HCT116 (cell line): ENCODE measurements at regions not wholly inside any gene's neighbourhood (a gene's known extent, or its start where the extent isn't known, plus 50 kb on each side); places are given as distances from the start of the nearest gene placed in this dataset.

Experiments used
- ATAC-seq: fragments of 200-7000 bp; cut with Tn5 transposase; 2 replicates; pipeline ENCODE4 v1.9.1; 2020; ENCODE audit warnings: mild to moderate bottlenecking, moderate library complexity
- BruUV-seq: library from RNA; stranded (reverse); fragments of 400-500 nt; replicated peaks from 2 replicates; lab custom pipeline; 2021; lab: Mats Ljungman, UMichigan
- CTCF ChIA-PET: fragments of 300-600 bp; sonication (Branson Sonifier 250); formaldehyde crosslinking; loops from one replicate; lab custom pipeline; 2021; ENCODE audit warnings: antibody characterized with exemption; lab: Charles Lee
- POLR2A ChIA-PET: fragments of 300-600, 350-600 bp; sonication (Branson Sonifier 250); formaldehyde crosslinking; loops from one replicate; lab custom pipeline; 2021; ENCODE audit warnings: antibody characterized with exemption; lab: Charles Lee
- RAD21 ChIA-PET, 2 experiments: fragments of 300-600 bp; sonication (Branson Sonifier 250); formaldehyde crosslinking; loops; one replicate each; lab custom pipeline; 2023; ENCODE audit warnings: low total read pairs in 2 of 2; ENCODE audit not compliant: uncharacterized antibody in 2 of 2, unreplicated experiment in 2 of 2, low non-redundant PET in 1 of 2; lab: Charles Lee
- DNase-seq: peaks from one replicate; pipeline ENCODE4 v3.0.0-alpha.2; 2010; ENCODE audit warnings: low read depth, low spot score
- H2AFZ ChIP-seq: fragments of 200-600 bp; shearing (Covaris generic), sonication (generic); 2 replicates; pipeline ENCODE4 v1.6.1; 2017; ENCODE audit warnings: low read depth, mixed run types, mixed read lengths, antibody characterized with exemption, low read length; ENCODE audit not compliant: poor library complexity, severe bottlenecking
- H3K27ac ChIP-seq: 2 replicates; pipeline ENCODE4 v1.5.1; 2012; ENCODE audit warnings: low read depth, low read length
- H3K27me3 ChIP-seq: fragments of 200-600 bp; sonication (generic); 2 replicates; pipeline ENCODE4 v1.6.1; 2016; ENCODE audit warnings: mixed run types, low read length, mixed read lengths; ENCODE audit not compliant: insufficient read depth
- H3K36me3 ChIP-seq, 2 experiments: fragments of 200-500 bp in 1 of 2; fragments of 200-600 bp in 1 of 2; sonication (Bioruptor generic) in 1 of 2; sonication (generic) in 1 of 2; 2 replicates each; pipeline versions ENCODE4 v1.5.1 to v1.6.1; 2014 to 2016; ENCODE audit warnings: low read length in 2 of 2, inconsistent platforms in 1 of 2, mixed read lengths in 1 of 2, mixed run types in 1 of 2; ENCODE audit not compliant: insufficient read depth in 2 of 2, control insufficient read depth in 1 of 2
- H3K4me1 ChIP-seq, 2 experiments: fragments of 200-600 bp in 1 of 2; sonication (generic) in 1 of 2; 2 replicates each; pipeline versions ENCODE4 v1.5.1 to v1.6.1; 2012 to 2017; ENCODE audit warnings: low read length in 2 of 2, inconsistent platforms in 1 of 2, mild to moderate bottlenecking in 1 of 2, mixed read lengths in 1 of 2, mixed run types in 1 of 2, moderate library complexity in 1 of 2; ENCODE audit not compliant: insufficient read depth in 2 of 2, control insufficient read depth in 1 of 2
- H3K4me2 ChIP-seq: fragments of 200-600 bp; sonication (generic); 2 replicates; pipeline ENCODE4 v1.6.1; 2017; ENCODE audit warnings: mixed run types, low read length, mixed read lengths
- H3K4me3 ChIP-seq, 2 experiments: fragments of 200-600 bp in 1 of 2; sonication (generic) in 1 of 2; replicated peaks in 1 of 2; 2 replicates each; pipeline ENCODE4 v1.5.1; 2011 to 2016; ENCODE audit warnings: low read length in 2 of 2, control low read depth in 1 of 2, low read depth in 1 of 2, mild to moderate bottlenecking in 1 of 2, mixed read lengths in 1 of 2, mixed run types in 1 of 2
- H3K79me2 ChIP-seq: fragments of 200-600 bp; sonication (generic); 2 replicates; pipeline ENCODE4 v1.6.1; 2017; ENCODE audit warnings: mild to moderate bottlenecking, mixed run types, low read length, moderate library complexity, mixed read lengths; ENCODE audit not compliant: insufficient read depth
- H3K9ac ChIP-seq: fragments of 200-600 bp; sonication (generic); 2 replicates; pipeline ENCODE4 v1.6.1; 2016; ENCODE audit warnings: low read length, mixed read lengths
- H3K9me2 ChIP-seq: fragments of 200-600 bp; sonication (generic), shearing (Covaris generic); 2 replicates; pipeline ENCODE4 v1.6.1; 2017; ENCODE audit warnings: mixed run types, mild to moderate bottlenecking, moderate library complexity; ENCODE audit not compliant: insufficient read depth
- H3K9me3 ChIP-seq, 2 experiments: fragments of 200-500 bp in 1 of 2; fragments of 200-600 bp in 1 of 2; sonication (Bioruptor generic) in 1 of 2; sonication (generic) in 1 of 2; 2 replicates each; pipeline ENCODE4 v1.6.1; 2014 to 2017; ENCODE audit warnings: low read length in 2 of 2, mixed read lengths in 2 of 2, inconsistent platforms in 1 of 2, low read depth in 1 of 2, mild to moderate bottlenecking in 1 of 2, mixed run types in 1 of 2, moderate library complexity in 1 of 2; ENCODE audit not compliant: control insufficient read depth in 1 of 2, insufficient read depth in 1 of 2
- H4K20me1 ChIP-seq: fragments of 200-600 bp; sonication (generic), shearing (Covaris generic); 2 replicates; pipeline ENCODE4 v1.6.1; 2017; ENCODE audit warnings: mixed run types, mild to moderate bottlenecking, moderate library complexity; ENCODE audit not compliant: insufficient read depth
- CBX3 ChIP-seq: IDR thresholded peaks from 2 replicates; pipeline ENCODE4 v1.6.1; 2012; ENCODE audit warnings: low read depth
- CEBPB ChIP-seq: IDR thresholded peaks from 2 replicates; pipeline ENCODE4 v1.6.1; 2012; ENCODE audit warnings: low read depth
- CTCF ChIP-seq, 3 experiments: fragments of 200-600 bp in 1 of 3; sonication (generic) in 1 of 3; IDR thresholded peaks in 2 of 3; conservative IDR thresholded peaks in 1 of 3; 2 replicates each; pipeline ENCODE4 v1.5.1; 2012 to 2017; ENCODE audit warnings: low read depth in 2 of 3, low read length in 2 of 3, antibody characterized with exemption in 1 of 3, borderline replicate concordance in 1 of 3, control low read depth in 1 of 3, mild to moderate bottlenecking in 1 of 3, mixed read lengths in 1 of 3, mixed run types in 1 of 3, moderate library complexity in 1 of 3; ENCODE audit not compliant: insufficient read depth in 1 of 3
- EZH2phosphoT487 ChIP-seq: fragments of 200-600 bp; IDR thresholded peaks from 2 replicates; pipeline ENCODE4 v1.6.1; 2018; ENCODE audit warnings: antibody characterized with exemption, borderline replicate concordance
- JUND ChIP-seq: IDR thresholded peaks from 2 replicates; pipeline ENCODE4 v1.6.1; 2012
- POLR2A ChIP-seq: IDR thresholded peaks from 2 replicates; pipeline ENCODE4 v1.7.0; 2011; ENCODE audit warnings: borderline replicate concordance; ENCODE audit not compliant: insufficient read depth, insufficient read length; ENCODE audit errors: extremely low read depth
- RAD21 ChIP-seq: IDR thresholded peaks from 2 replicates; pipeline ENCODE4 v1.6.1; 2012; ENCODE audit warnings: low read depth, mild to moderate bottlenecking
- ZFX ChIP-seq: fragments of 450-650 bp; IDR thresholded peaks from 2 replicates; pipeline ENCODE4 v1.6.1; 2017
- intact Hi-C: fragments of 100-400 bp; cut with micrococcal nuclease; formaldehyde crosslinking; loops from 2 replicates; pipeline ENCODE4 v1.10.0; 2022
- TF ChIP-seq, protein P1 (sequence below): IDR thresholded peaks from 2 replicates; pipeline ENCODE4 v1.6.1; 2012; ENCODE audit warnings: low read depth

GRCh38 chr10:131021246-131021895, 290.1 kb downstream of the TCERG1L start:
- POLR2A ChIA-PET: no interaction called here
- Histone ChIP-seq H2AFZ (no peak overlapping the region), H3K27ac (no peak overlapping the region), H3K27me3 (no peaks in the 10 kb centered on the region), H3K4me2 (no peak overlapping the region), H4K20me1 (no peaks in the 10 kb centered on the region), H3K9me3 (no peaks in the 10 kb centered on the region), H3K4me1 (no peaks in the 10 kb centered on the region), H3K9ac (no peak overlapping the region), H3K4me3 (no peak overlapping the region), H3K36me3 (no peaks in the 10 kb centered on the region), H3K79me2 (no peaks in the 10 kb centered on the region), H3K9me2 (no peaks in the 10 kb centered on the region)
- intact Hi-C loops: no loop called here
- DNase-seq (no peak), ATAC-seq (no peak)
- CTCF ChIA-PET: no interaction called here
- TF ChIP-seq RAD21 (no peak), CTCF (IDR thresholded peaks at IDR 0.05 in 2 of 3, conservative IDR thresholded peaks at IDR 0.05 in 1 of 3; ENCODE audit: borderline replicate concordance in 1 of 3, insufficient read depth in 1 of 3, low read depth in 2 of 3, low read length in 2 of 3) (no peak), POLR2A (no peak), ZFX (no peak), EZH2phosphoT487 (no peak), JUND (no peak), CBX3 (no peak), CEBPB (no peak)
- TF ChIP-seq, protein P1, sequence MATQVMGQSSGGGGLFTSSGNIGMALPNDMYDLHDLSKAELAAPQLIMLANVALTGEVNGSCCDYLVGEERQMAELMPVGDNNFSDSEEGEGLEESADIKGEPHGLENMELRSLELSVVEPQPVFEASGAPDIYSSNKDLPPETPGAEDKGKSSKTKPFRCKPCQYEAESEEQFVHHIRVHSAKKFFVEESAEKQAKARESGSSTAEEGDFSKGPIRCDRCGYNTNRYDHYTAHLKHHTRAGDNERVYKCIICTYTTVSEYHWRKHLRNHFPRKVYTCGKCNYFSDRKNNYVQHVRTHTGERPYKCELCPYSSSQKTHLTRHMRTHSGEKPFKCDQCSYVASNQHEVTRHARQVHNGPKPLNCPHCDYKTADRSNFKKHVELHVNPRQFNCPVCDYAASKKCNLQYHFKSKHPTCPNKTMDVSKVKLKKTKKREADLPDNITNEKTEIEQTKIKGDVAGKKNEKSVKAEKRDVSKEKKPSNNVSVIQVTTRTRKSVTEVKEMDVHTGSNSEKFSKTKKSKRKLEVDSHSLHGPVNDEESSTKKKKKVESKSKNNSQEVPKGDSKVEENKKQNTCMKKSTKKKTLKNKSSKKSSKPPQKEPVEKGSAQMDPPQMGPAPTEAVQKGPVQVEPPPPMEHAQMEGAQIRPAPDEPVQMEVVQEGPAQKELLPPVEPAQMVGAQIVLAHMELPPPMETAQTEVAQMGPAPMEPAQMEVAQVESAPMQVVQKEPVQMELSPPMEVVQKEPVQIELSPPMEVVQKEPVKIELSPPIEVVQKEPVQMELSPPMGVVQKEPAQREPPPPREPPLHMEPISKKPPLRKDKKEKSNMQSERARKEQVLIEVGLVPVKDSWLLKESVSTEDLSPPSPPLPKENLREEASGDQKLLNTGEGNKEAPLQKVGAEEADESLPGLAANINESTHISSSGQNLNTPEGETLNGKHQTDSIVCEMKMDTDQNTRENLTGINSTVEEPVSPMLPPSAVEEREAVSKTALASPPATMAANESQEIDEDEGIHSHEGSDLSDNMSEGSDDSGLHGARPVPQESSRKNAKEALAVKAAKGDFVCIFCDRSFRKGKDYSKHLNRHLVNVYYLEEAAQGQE: no peak
- RAD21 ChIA-PET: no interaction called here
- no TSS peak for BruUV-seq
